ENCODE measurements at regions not wholly inside any gene's neighbourhood (a gene's known extent, or its start where the extent isn't known, plus 50 kb on each side); places are given as distances from the start of the nearest gene placed in this dataset.
"Not testable (repeated sequence)": the region's sequence is repeated elsewhere in the genome, so short reads cannot be mapped to it uniquely, and the experiment has no call there.

DNA sequence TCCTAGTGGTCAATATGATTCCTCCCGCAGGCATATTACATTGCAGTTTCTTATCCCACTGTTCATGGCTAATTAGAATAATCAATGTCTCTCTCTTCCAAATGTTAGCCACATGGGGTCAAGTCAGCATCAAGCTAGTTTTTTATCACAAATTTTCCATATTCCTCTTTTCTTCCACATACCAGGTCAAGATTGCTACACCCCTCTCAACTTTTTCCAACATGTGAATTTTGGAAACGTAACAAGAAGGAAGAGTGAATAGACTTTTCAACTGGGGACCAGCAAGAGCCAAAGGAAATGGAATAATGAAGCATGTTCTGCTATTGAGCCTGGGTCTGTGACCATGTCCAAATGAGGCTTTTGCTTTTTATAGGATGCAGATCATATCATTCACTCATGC lies 65.1 kb downstream of the SOD2 start:
- TF ChIP-seq, protein P1, sequence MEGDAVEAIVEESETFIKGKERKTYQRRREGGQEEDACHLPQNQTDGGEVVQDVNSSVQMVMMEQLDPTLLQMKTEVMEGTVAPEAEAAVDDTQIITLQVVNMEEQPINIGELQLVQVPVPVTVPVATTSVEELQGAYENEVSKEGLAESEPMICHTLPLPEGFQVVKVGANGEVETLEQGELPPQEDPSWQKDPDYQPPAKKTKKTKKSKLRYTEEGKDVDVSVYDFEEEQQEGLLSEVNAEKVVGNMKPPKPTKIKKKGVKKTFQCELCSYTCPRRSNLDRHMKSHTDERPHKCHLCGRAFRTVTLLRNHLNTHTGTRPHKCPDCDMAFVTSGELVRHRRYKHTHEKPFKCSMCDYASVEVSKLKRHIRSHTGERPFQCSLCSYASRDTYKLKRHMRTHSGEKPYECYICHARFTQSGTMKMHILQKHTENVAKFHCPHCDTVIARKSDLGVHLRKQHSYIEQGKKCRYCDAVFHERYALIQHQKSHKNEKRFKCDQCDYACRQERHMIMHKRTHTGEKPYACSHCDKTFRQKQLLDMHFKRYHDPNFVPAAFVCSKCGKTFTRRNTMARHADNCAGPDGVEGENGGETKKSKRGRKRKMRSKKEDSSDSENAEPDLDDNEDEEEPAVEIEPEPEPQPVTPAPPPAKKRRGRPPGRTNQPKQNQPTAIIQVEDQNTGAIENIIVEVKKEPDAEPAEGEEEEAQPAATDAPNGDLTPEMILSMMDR (conservative IDR thresholded peaks at IDR 0.05) = no peak

DNA sequence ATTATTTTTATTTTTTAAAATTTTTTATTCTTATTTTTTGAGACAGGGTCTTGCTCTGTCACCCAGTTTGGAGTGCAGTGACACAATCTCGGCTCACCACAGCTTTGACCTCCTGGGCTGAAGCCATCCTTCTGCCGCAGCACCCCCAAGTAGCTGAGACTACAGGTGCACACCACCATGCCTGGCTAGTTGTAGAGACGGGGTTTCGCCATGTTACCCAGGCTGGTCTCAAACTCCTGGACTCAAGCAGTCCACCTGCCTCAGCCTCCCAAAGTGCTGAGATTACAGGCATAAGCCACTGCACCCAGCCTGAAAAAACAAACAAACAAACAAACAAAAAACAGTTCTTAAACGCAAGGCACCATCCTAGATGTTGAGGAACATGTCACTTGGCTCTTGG lies 66.5 kb downstream of the SOD2 start:
- not testable (repeated sequence) for H3K27ac ChIP-seq

More for the DNA sequence above, 65.1 kb downstream of the SOD2 start:
- H3K27ac ChIP-seq = no peak overlapping the region

DNA sequence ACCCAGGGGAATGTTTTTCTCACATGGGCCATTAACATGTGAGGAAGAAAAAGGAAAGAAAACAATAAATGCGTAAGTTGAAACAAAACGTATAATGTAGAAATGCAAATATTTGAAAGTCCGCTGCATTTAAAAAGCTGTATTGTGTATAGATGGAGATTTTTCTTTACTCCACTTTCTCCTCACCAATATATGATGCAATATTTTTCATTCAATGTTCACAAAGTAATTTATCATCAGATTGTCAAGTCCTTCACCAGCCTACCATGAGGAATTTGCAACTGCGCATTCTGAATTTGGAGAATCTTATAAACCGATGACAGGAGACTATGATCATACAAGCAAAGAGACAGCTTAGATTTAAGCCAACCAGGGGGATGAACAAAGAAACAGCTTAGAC lies 69.9 kb downstream of the SOD2 start:
- TF ChIP-seq, protein P1 (conservative IDR thresholded peaks at IDR 0.05) = no peak
- H3K27ac ChIP-seq = no peak overlapping the region

DNA sequence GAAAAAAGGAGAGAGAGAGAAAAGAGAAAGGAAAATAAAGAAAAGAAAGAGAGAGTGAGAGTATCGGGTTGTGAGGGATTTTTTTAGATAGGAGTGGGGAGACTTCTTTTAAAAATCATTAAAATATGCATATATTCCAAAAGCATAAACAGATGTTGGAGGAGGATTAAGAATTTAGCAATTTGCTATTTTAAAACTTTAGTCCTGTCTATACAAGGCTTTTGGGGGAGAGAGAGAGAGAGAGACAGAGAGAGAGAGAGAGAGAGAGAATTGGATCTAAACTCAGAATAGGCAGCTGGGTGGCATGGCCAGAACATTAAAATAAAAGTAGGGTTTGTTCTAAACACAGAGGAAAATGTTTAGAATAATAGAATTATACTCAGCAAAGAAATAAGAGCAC lies 72.1 kb downstream of the SOD2 start:
- no peak overlapping the region for H3K27ac ChIP-seq
- TF ChIP-seq, protein P1 (conservative IDR thresholded peaks at IDR 0.05) = no peak

DNA sequence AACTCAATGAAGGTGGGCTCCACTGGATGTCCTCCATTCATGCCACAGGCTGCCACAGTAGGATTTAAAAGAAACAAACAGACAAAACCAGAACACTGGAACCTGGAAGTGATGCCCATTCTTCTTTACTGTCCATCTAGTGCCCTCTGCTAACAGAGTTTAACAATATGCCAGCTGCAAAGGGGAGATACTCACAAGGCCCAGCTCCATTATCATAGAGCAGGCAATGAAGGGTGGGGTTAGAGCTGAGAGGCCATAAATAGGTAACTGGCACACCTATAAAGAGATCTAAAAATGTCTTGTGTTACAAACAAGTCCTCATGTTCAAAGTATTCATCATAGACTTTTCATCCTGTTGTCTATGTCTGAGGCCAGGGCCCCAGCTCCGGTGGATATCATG lies 75.6 kb downstream of the SOD2 start:
- no peak overlapping the region for H3K27ac ChIP-seq
- TF ChIP-seq, protein P1 (conservative IDR thresholded peaks at IDR 0.05) = no peak

DNA sequence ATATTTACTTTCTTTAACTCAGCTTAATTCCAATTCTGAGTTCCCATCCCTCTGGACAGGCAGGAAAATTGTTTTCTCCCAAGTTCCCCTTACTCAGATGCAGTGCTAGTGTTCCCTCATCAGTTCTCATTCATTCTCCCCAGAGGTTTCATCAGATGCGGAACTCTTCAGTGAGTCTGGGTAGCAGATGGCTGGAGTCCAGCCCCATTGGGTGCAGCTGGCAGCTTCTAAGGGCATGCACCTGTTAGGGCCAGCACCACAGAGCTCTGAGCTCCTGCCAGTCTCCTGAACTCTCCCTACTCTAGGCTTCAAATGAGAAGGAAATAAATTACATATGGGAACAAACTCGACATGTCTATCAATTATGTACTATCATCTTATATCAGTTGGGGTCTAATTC lies 76.6 kb downstream of the SOD2 start:
- TF ChIP-seq, protein P1 (conservative IDR thresholded peaks at IDR 0.05) = no peak
- H3K27ac ChIP-seq = no peak overlapping the region

DNA sequence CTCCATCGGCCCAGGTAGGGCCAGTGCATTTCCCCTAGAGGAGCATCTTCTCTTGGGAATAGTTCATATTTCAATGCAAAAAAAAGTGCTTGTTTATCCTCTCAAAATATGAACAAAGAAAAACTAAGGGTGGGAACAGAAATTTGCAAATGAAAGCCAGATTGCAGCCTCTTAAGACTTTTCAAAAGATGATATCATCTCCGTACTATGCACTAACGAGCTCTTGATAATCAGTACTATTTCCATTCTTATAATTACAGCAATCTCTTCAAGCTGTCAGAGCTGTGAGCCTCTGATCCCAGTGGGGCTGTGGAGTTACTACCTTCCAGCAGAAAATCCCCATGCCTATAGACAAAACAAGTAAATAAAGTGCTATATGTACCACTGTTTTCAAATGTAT lies 77.1 kb downstream of the SOD2 start:
- TF ChIP-seq, protein P1 (conservative IDR thresholded peaks at IDR 0.05) = no peak
- H3K27ac ChIP-seq = no peak overlapping the region

DNA sequence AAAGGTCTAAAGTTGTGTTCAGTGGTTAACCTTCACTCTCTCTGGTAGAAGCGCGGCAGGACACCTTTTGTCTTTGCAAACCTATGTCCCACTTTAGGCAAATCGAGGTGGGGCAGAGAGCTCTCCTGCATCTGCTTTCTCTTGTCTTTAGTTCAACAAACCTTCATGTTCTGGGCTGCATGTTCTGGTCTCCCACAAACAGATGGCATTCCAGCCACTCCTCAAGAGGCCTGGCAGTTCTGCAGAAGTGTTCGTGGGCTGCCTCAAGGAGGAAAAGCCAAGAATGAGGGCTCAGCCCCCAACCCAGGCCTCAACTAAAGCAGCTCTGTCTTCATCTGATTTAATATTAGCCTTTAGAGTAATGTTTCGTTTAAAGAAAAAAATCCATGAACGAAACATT lies 82.2 kb downstream of the SOD2 start:
- no peak overlapping the region for H3K27ac ChIP-seq
- TF ChIP-seq, protein P1 (conservative IDR thresholded peaks at IDR 0.05) = no peak
